ENCODE measurements at regions not wholly inside any gene's neighbourhood (a gene's known extent, or its start where the extent isn't known, plus 50 kb on each side); places are given as distances from the start of the nearest gene placed in this dataset.
"Not testable (repeated sequence)": the region's sequence is repeated elsewhere in the genome, so short reads cannot be mapped to it uniquely, and the experiment has no call there.

- TF ChIP-seq CTCF, EP300, POLR2A (IDR thresholded peaks at IDR 0.05): not testable (repeated sequence)
These were observed 211.2 kb downstream of the RTP5 start for GRCh38 chr2:242080575-242081214.
